CD4-positive, alpha-beta T cell treated with Interleukin-4 for 4 hours (primary cell): ENCODE measurements at regions not wholly inside any gene's neighbourhood (a gene's known extent, or its start where the extent isn't known, plus 50 kb on each side); places are given as distances from the start of the nearest gene placed in this dataset.
A peak's percentile ranks its signal among the peaks of the same experiment; 100 is the strongest.

Source experiments
- DNase-seq: peaks from one replicate; pipeline ENCODE4 v3.0.0-alpha.2; 2020

- no peak for DNase-seq
Observed at GRCh38 chr3:132239587-132239986, 77.6 kb upstream of the ACP3 start.

GRCh38 chr3:132241776-132242514 is 75.3 kb upstream of the ACP3 start:
- no peak for DNase-seq

- no peak for DNase-seq
Observed at GRCh38 chr3:132242790-132243189, 74.4 kb upstream of the ACP3 start.

GRCh38 chr3:132245552-132246142 is 71.6 kb upstream of the ACP3 start:
- DNase-seq: no peak

GRCh38 chr3:132246212-132246611 is 71.0 kb upstream of the ACP3 start:
- no peak for DNase-seq

- DNase-seq: no peak
Observed at GRCh38 chr3:132247211-132247610, 70.0 kb upstream of the ACP3 start.

- DNase-seq: no peak
Observed at GRCh38 chr3:132248490-132248889, 68.7 kb upstream of the ACP3 start.

- peak; percentile 15 for DNase-seq
Observed at GRCh38 chr3:132253262-132253878, 63.8 kb upstream of the ACP3 start.

GRCh38 chr3:132254076-132254755 is 63.0 kb upstream of the ACP3 start:
- DNase-seq: no peak

GRCh38 chr3:132255041-132255745 is 62.0 kb upstream of the ACP3 start:
- no peak for DNase-seq

- no peak for DNase-seq
Observed at GRCh38 chr3:132256989-132257388, 60.2 kb upstream of the ACP3 start.

GRCh38 chr3:132261506-132261905 is 55.7 kb upstream of the ACP3 start:
- no peak for DNase-seq

GRCh38 chr3:132262305-132262704 is 54.9 kb upstream of the ACP3 start:
- DNase-seq: no peak

GRCh38 chr3:132262956-132263355 is 54.3 kb upstream of the ACP3 start:
- DNase-seq: no peak

GRCh38 chr3:132265028-132265427 is 52.2 kb upstream of the ACP3 start:
- no peak for DNase-seq

- no peak for DNase-seq
Observed at GRCh38 chr3:132265488-132265887, 51.7 kb upstream of the ACP3 start.

- DNase-seq: no peak
Observed at GRCh38 chr3:132267391-132267993, 49.7 kb upstream of the ACP3 start.
